VCaP (cell line): ENCODE measurements at regions not wholly inside any gene's neighbourhood (a gene's known extent, or its start where the extent isn't known, plus 50 kb on each side); places are given as distances from the start of the nearest gene placed in this dataset.

ENCODE experiments used
- H3K27ac ChIP-seq: fragments of 450-650 bp; 2 replicates; pipeline ENCODE4 v1.5.1; 2017
- CTCF ChIP-seq: fragments of 450-650 bp; conservative IDR thresholded peaks from 2 replicates; pipeline ENCODE4 v1.5.1; 2017; ENCODE audit warnings: mild to moderate bottlenecking, moderate library complexity

- TF ChIP-seq CTCF = no peak
- H3K27ac ChIP-seq = no peak overlapping the region
Observed at GRCh38 chr11:90803366-90803765, 580.5 kb upstream of the CHORDC1 start.

GRCh38 chr11:90798769-90799168 is 575.9 kb upstream of the CHORDC1 start:
- no peak for TF ChIP-seq CTCF
- H3K27ac ChIP-seq = no peak overlapping the region

- TF ChIP-seq CTCF = no peak
- H3K27ac ChIP-seq = no peak overlapping the region
Observed at GRCh38 chr11:90795746-90796145, 572.9 kb upstream of the CHORDC1 start.

GRCh38 chr11:90788961-90789360 is 566.1 kb upstream of the CHORDC1 start:
- no peak overlapping the region for H3K27ac ChIP-seq
- TF ChIP-seq CTCF = no peak

GRCh38 chr11:90784241-90784814 is 561.5 kb upstream of the CHORDC1 start:
- TF ChIP-seq CTCF = no peak
- H3K27ac ChIP-seq = no peak overlapping the region

- no peak overlapping the region for H3K27ac ChIP-seq
- no peak for TF ChIP-seq CTCF
Observed at GRCh38 chr11:90783111-90783510, 560.3 kb upstream of the CHORDC1 start.

- H3K27ac ChIP-seq = no peak overlapping the region
- no peak for TF ChIP-seq CTCF
Observed at GRCh38 chr11:90779098-90779497, 556.2 kb upstream of the CHORDC1 start.
